ENCODE measurements at regions not wholly inside any gene's neighbourhood (a gene's known extent, or its start where the extent isn't known, plus 50 kb on each side); places are given as distances from the start of the nearest gene placed in this dataset.

- TF ChIP-seq, protein P1, sequence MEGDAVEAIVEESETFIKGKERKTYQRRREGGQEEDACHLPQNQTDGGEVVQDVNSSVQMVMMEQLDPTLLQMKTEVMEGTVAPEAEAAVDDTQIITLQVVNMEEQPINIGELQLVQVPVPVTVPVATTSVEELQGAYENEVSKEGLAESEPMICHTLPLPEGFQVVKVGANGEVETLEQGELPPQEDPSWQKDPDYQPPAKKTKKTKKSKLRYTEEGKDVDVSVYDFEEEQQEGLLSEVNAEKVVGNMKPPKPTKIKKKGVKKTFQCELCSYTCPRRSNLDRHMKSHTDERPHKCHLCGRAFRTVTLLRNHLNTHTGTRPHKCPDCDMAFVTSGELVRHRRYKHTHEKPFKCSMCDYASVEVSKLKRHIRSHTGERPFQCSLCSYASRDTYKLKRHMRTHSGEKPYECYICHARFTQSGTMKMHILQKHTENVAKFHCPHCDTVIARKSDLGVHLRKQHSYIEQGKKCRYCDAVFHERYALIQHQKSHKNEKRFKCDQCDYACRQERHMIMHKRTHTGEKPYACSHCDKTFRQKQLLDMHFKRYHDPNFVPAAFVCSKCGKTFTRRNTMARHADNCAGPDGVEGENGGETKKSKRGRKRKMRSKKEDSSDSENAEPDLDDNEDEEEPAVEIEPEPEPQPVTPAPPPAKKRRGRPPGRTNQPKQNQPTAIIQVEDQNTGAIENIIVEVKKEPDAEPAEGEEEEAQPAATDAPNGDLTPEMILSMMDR (IDR thresholded peaks at IDR 0.05; ENCODE audit: low read depth, low read length), result no peak
- Histone ChIP-seq H3K36me3 (no peaks in the 10 kb centered on the region), H3K9me3 (no peaks in the 10 kb centered on the region), H3K4me1 (no peaks in the 10 kb centered on the region), H3K27me3 (no peaks in the 10 kb centered on the region), H3K4me3 (ENCODE audit: low read depth, low read length) (no peak overlapping the region)
- DNase-seq, result no peak
Measured at GRCh38 chr2:35468245-35468644, 887.3 kb upstream of the CRIM1 start.

- Histone ChIP-seq H3K36me3 (no peaks in the 10 kb centered on the region), H3K4me1 (no peaks in the 10 kb centered on the region), H3K27me3 (no peaks in the 10 kb centered on the region), H3K9me3 (no peaks in the 10 kb centered on the region), H3K4me3 (ENCODE audit: low read depth, low read length) (no peak overlapping the region)
- TF ChIP-seq, protein P1 (IDR thresholded peaks at IDR 0.05; ENCODE audit: low read depth, low read length), result no peak
- no peak for DNase-seq
Measured at GRCh38 chr2:35463805-35464596, 891.6 kb upstream of the CRIM1 start.

DNA sequence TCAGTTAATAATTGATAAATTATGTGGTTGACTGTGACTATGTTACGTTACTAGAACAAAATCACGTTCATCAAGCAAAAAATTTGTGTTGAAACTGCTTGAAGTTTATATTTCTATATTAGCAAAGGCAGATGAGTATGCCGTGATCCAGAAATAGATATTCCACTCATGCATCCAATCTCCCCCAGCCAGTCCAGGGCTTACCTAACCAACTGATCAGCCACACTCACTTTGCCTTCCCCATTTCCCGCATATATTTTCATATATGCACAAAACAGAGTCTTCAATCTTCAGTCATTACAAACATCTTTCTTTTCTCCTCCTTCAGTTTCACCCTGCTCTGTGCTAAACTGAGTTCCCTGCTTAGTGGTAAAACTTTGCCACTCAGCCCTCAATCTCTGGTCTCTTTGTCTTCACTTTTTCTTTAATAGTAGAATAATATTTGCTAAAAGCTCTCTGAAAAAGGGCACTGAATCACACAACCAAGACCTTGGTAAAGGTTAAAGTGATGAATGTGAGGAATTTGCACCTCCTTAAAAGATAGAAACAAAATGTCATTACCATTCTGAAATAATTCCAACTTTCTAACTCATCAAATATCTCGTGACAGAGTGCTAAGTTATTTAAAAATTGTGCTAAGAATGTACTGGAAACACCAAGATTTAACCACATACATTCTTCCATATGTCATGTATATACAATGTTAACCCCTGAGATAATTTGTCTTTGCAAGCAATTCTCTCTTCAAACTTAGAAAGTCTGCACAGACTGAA is 893.2 kb upstream of the CRIM1 start:
- H3K36me3 ChIP-seq, result no peaks in the 10 kb centered on the region
- H3K9me3 ChIP-seq, result no peaks in the 10 kb centered on the region
- no peaks in the 10 kb centered on the region for H3K27me3 ChIP-seq
- no peak for DNase-seq
- H3K4me3 ChIP-seq (ENCODE audit: low read depth, low read length), result no peak overlapping the region
- H3K4me1 ChIP-seq, result no peaks in the 10 kb centered on the region
- TF ChIP-seq, protein P1 (IDR thresholded peaks at IDR 0.05; ENCODE audit: low read depth, low read length), result no peak

DNA sequence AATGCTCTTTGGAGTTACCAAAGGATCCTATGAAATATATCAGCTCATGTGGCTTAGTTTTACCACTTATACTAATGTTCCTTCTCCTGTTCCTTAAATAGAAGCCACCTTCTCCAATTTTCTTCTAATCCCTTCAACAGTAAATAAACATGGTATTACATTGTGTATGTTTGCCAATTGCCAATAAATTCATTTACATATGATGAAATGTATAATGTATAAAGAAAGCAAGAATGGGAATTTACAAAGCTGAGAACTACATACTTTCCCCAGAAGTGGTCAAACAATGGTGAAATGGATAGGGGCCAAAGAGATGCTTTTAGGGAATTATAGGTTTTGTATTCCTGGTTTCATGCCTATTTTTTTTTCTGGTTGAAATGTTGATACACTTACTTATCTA is 894.2 kb upstream of the CRIM1 start:
- H3K4me1 ChIP-seq, result no peaks in the 10 kb centered on the region
- TF ChIP-seq, protein P1 (IDR thresholded peaks at IDR 0.05; ENCODE audit: low read depth, low read length), result no peak
- no peaks in the 10 kb centered on the region for H3K9me3 ChIP-seq
- no peaks in the 10 kb centered on the region for H3K27me3 ChIP-seq
- H3K36me3 ChIP-seq, result no peaks in the 10 kb centered on the region
- H3K4me3 ChIP-seq (ENCODE audit: low read depth, low read length), result no peak overlapping the region
- DNase-seq, result no peak

- TF ChIP-seq, protein P1 (IDR thresholded peaks at IDR 0.05; ENCODE audit: low read depth, low read length), result peak; percentile 33
- peak; percentile 14 for DNase-seq
- Histone ChIP-seq H3K36me3 (no peaks in the 10 kb centered on the region), H3K4me1 (no peaks in the 10 kb centered on the region), H3K4me3 (ENCODE audit: low read depth, low read length) (no peak overlapping the region), H3K27me3 (no peaks in the 10 kb centered on the region), H3K9me3 (no peaks in the 10 kb centered on the region)
Measured at GRCh38 chr2:35454966-35455638, 900.5 kb upstream of the CRIM1 start.
